ENCODE measurements at regions not wholly inside any gene's neighbourhood (a gene's known extent, or its start where the extent isn't known, plus 50 kb on each side); places are given as distances from the start of the nearest gene placed in this dataset.
"Not testable (repeated sequence)": the region's sequence is repeated elsewhere in the genome, so short reads cannot be mapped to it uniquely, and the experiment has no call there.

DNA sequence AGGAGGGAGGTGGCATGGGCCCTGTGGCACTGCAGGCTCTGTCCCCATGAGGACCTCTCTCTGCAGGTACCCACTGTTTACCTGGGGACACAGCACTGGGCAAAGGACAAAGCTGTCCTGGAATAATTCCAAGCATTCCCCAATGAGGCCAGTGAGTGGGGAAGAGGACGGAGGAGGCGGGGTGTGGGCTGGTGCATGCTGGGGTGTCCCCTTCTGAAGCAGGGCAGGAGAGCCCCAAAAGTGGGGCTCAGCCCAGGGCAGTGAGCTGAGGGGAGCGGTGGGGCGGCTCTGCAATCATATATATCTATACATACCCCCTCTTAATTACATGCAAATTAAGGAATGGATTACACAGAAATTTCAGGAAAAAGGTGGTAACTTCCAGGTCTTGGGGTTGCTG lies 315.8 kb downstream of the ADGRD1 start:
- no peaks in the 10 kb centered on the region for H3K4me1 ChIP-seq (ENCODE audit: insufficient read depth)
- H3K79me2 ChIP-seq = no peaks in the 10 kb centered on the region
- H3K27me3 ChIP-seq = no peaks in the 10 kb centered on the region
- 98% methylated on average over 4 of the region's 4 CpGs for WGBS (ENCODE audit: low lambda C conversion rate, missing lambda C conversion rate)
- no peak overlapping the region for H3K4me3 ChIP-seq
- no peak overlapping the region for H3K4me2 ChIP-seq
- DNase-seq (ENCODE audit: low spot score) = no peak
- no peaks in the 10 kb centered on the region for H3K9me2 ChIP-seq (replicated peaks; ENCODE audit: insufficient read depth)
- H2AFZ ChIP-seq = no peak overlapping the region
- no peak overlapping the region for H3K27ac ChIP-seq
- no peak for TF ChIP-seq EZH2phosphoT487 (IDR thresholded peaks at IDR 0.05; ENCODE audit: low read depth, severe bottlenecking, unreplicated experiment)
- no peak for TF ChIP-seq EZH2 (IDR thresholded peaks at IDR 0.05; ENCODE audit: borderline replicate concordance)
- TF ChIP-seq, protein P1, sequence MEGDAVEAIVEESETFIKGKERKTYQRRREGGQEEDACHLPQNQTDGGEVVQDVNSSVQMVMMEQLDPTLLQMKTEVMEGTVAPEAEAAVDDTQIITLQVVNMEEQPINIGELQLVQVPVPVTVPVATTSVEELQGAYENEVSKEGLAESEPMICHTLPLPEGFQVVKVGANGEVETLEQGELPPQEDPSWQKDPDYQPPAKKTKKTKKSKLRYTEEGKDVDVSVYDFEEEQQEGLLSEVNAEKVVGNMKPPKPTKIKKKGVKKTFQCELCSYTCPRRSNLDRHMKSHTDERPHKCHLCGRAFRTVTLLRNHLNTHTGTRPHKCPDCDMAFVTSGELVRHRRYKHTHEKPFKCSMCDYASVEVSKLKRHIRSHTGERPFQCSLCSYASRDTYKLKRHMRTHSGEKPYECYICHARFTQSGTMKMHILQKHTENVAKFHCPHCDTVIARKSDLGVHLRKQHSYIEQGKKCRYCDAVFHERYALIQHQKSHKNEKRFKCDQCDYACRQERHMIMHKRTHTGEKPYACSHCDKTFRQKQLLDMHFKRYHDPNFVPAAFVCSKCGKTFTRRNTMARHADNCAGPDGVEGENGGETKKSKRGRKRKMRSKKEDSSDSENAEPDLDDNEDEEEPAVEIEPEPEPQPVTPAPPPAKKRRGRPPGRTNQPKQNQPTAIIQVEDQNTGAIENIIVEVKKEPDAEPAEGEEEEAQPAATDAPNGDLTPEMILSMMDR (IDR thresholded peaks at IDR 0.05; ENCODE audit: poor library complexity) = no peak
- H3K9me3 ChIP-seq (ENCODE audit: low read depth) = no peaks in the 10 kb centered on the region
- no peaks in the 10 kb centered on the region for H4K20me1 ChIP-seq (ENCODE audit: insufficient read depth, poor library complexity, severe bottlenecking)
- H3K36me3 ChIP-seq (replicated peaks; ENCODE audit: insufficient read depth, low read depth) = no peaks in the 10 kb centered on the region

DNA sequence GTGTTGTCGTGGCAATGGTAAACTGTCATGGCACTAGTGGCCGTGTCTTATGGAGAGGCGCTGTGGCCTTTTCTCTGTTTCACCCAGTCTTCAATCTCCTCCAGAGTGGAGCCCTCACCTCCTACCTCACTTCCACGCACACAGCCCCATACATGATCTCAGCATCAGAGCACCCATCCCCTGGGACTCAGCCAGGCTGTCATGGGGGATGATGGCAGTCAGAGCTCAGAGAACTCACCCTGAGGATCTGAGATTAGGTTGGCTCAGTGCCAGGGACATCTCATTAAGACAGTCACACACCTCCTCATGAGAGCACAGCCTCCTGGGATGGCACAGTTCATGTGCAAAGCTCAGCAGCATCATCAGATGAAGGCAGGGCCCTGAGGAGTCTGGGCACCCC lies 316.3 kb downstream of the ADGRD1 start:
- H3K4me3 ChIP-seq; H3K4me2 ChIP-seq; H3K36me3 ChIP-seq (replicated peaks; ENCODE audit: insufficient read depth, low read depth); H3K9me3 ChIP-seq (ENCODE audit: low read depth); H3K27ac ChIP-seq; H3K27me3 ChIP-seq; H3K79me2 ChIP-seq; DNase-seq (ENCODE audit: low spot score); H4K20me1 ChIP-seq (ENCODE audit: insufficient read depth, poor library complexity, severe bottlenecking); H3K9me2 ChIP-seq (replicated peaks; ENCODE audit: insufficient read depth); H2AFZ ChIP-seq; H3K4me1 ChIP-seq (ENCODE audit: insufficient read depth): not testable (repeated sequence)
- WGBS (ENCODE audit: low lambda C conversion rate, missing lambda C conversion rate) = 97% methylated on average over 4 of the region's 4 CpGs

DNA sequence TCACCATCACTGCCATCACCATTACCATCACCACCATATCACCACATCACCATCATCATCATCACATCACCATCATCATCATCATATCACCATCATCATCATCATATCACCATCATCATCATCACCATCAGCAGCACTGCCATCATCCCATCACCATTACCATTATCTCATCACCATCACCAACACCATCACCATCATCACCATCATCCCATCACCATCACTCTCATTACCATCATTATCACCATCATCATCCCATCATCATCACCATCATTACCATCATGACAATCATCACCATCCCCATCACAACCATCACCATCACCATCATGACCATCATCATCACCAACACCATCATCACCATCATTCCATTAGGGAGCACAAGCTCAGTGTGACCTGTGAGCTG lies 318.0 kb downstream of the ADGRD1 start:
- Histone ChIP-seq H4K20me1 (ENCODE audit: insufficient read depth, poor library complexity, severe bottlenecking) (no peaks in the 10 kb centered on the region), H3K4me1 (ENCODE audit: insufficient read depth) (no peaks in the 10 kb centered on the region), H3K9me2 (replicated peaks; ENCODE audit: insufficient read depth) (no peaks in the 10 kb centered on the region), H3K9me3 (ENCODE audit: low read depth) (no peaks in the 10 kb centered on the region), H3K4me3 (no peak overlapping the region), H2AFZ (no peak overlapping the region), H3K79me2 (no peaks in the 10 kb centered on the region), H3K27ac (no peak overlapping the region), H3K27me3 (no peaks in the 10 kb centered on the region), H3K4me2 (no peak overlapping the region), H3K36me3 (replicated peaks; ENCODE audit: insufficient read depth, low read depth) (no peaks in the 10 kb centered on the region)
- no peak for DNase-seq (ENCODE audit: low spot score)
- TF ChIP-seq EZH2 (IDR thresholded peaks at IDR 0.05; ENCODE audit: borderline replicate concordance) (no peak), EZH2phosphoT487 (IDR thresholded peaks at IDR 0.05; ENCODE audit: low read depth, severe bottlenecking, unreplicated experiment) (no peak)
- TF ChIP-seq, protein P1 (IDR thresholded peaks at IDR 0.05; ENCODE audit: poor library complexity) = no peak

DNA sequence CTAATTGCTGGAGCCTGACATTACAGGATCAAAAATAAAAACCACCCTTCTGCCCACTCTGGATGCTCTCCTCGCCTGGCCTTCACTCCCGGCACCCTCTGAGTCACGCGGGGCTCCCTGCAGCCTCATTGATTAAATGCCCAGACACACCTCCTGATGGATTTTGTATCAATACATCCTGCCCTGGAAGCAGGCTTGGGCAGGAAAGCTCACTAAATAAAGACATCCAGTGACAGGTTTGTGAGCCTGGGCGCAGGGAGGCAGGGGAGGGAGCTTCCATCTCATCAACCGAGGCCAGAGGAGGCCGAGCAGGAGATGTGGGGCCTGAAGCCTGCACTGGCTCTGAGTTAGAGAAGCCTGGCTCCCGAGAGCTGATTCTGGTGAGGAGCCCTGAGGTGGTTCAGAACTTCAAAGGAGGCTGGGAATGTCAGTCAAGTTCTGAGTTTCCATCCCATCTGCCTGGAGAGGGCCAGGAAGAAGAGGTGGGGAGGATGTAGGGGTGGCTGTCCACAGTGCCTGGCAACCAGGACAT lies 318.6 kb downstream of the ADGRD1 start:
- not testable (repeated sequence) for H3K9me2 ChIP-seq (replicated peaks; ENCODE audit: insufficient read depth); DNase-seq (ENCODE audit: low spot score); H3K9me3 ChIP-seq (ENCODE audit: low read depth); H3K27ac ChIP-seq; H3K79me2 ChIP-seq; H3K27me3 ChIP-seq; H4K20me1 ChIP-seq (ENCODE audit: insufficient read depth, poor library complexity, severe bottlenecking); H3K4me2 ChIP-seq; H3K4me1 ChIP-seq (ENCODE audit: insufficient read depth); H3K36me3 ChIP-seq (replicated peaks; ENCODE audit: insufficient read depth, low read depth); H2AFZ ChIP-seq; H3K4me3 ChIP-seq
- 80% methylated on average over 8 of the region's 8 CpGs for WGBS (ENCODE audit: low lambda C conversion rate, missing lambda C conversion rate)
